Endothelial cell (in vitro differentiated cells): ENCODE measurements at regions not wholly inside any gene's neighbourhood (a gene's known extent, or its start where the extent isn't known, plus 50 kb on each side); places are given as distances from the start of the nearest gene placed in this dataset.
"Not testable (repeated sequence)": the region's sequence is repeated elsewhere in the genome, so short reads cannot be mapped to it uniquely, and the experiment has no call there.

ENCODE experiments used
- DNase-seq: peaks from one replicate; pipeline ENCODE4 v3.0.0; 2021; ENCODE audit warnings: low spot score
- H3K27ac Mint-ChIP-seq: one replicate; pipeline ENCODE4 v1.8.0; 2021; ENCODE audit warnings: mixed read lengths, inconsistent platforms; ENCODE audit not compliant: unreplicated experiment
- H3K27me3 Mint-ChIP-seq: one replicate; pipeline ENCODE4 v1.8.0; 2021; ENCODE audit warnings: mild to moderate bottlenecking, moderate library complexity, mixed read lengths, inconsistent platforms; ENCODE audit not compliant: unreplicated experiment
- H3K36me3 Mint-ChIP-seq: one replicate; pipeline ENCODE4 v1.8.0; 2021; ENCODE audit warnings: mild to moderate bottlenecking, low read depth, mixed read lengths, inconsistent platforms; ENCODE audit not compliant: unreplicated experiment
- H3K4me1 Mint-ChIP-seq: one replicate; pipeline ENCODE4 v1.8.0; 2021; ENCODE audit warnings: mild to moderate bottlenecking, mixed read lengths, inconsistent platforms; ENCODE audit not compliant: unreplicated experiment
- H3K4me3 Mint-ChIP-seq: one replicate; pipeline ENCODE4 v1.8.0; 2021; ENCODE audit warnings: mild to moderate bottlenecking, mixed read lengths, inconsistent platforms; ENCODE audit not compliant: unreplicated experiment
- H3K9me3 Mint-ChIP-seq: one replicate; pipeline ENCODE4 v1.8.0; 2021; ENCODE audit warnings: mixed read lengths, inconsistent platforms; ENCODE audit not compliant: unreplicated experiment

DNA sequence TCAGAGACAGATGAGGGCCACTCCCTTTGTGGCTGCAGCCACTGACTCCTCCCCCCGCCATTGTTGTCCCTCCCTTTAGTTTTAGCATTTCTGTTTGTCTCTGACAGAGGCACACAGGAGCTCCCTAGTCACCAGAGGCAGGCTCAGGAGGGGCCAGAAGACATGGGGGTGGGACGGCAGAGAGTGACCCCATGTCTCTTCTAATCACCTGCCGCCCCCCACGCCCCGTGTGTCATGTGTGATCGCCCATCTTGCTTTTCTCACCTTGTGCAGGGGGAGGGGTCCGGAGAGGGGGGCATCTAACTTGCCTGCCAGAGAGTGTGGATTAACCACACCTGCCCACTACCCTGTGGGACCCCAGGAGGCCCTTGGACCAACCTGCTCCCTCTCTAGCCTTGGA lies 246.7 kb upstream of the TP53TG3C start:
- H3K9me3 Mint-ChIP-seq, H3K36me3 Mint-ChIP-seq, H3K27ac Mint-ChIP-seq, H3K4me3 Mint-ChIP-seq, DNase-seq, H3K27me3 Mint-ChIP-seq, H3K4me1 Mint-ChIP-seq: not testable (repeated sequence)

DNA sequence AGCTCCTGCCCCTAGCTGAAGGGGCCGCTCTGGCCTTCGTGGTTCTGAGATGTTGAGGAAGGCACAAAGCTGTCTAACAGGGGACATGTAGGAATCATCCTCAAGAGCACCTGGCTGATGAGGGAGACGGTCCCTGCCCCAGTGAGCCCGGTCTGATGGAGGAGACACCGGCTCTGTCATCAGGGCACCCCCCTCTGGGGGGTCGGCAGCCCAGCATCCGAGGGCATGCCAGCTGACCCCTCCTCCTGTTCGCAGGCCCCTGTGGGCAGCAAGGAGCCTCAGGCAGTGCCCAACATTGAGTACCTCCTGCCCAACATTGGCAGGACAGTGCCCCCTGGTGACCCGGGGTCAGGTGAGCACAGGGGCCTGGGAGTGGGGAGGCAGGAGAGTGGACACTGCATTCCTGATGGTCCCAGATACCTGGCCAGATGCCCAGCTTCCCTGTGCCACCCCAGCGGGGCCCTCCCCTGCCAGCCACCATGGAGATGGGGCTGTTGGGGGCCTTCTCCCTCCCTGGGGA lies 247.9 kb upstream of the TP53TG3C start:
- H3K27ac Mint-ChIP-seq, DNase-seq, H3K9me3 Mint-ChIP-seq, H3K4me3 Mint-ChIP-seq, H3K27me3 Mint-ChIP-seq, H3K4me1 Mint-ChIP-seq, H3K36me3 Mint-ChIP-seq: not testable (repeated sequence)

DNA sequence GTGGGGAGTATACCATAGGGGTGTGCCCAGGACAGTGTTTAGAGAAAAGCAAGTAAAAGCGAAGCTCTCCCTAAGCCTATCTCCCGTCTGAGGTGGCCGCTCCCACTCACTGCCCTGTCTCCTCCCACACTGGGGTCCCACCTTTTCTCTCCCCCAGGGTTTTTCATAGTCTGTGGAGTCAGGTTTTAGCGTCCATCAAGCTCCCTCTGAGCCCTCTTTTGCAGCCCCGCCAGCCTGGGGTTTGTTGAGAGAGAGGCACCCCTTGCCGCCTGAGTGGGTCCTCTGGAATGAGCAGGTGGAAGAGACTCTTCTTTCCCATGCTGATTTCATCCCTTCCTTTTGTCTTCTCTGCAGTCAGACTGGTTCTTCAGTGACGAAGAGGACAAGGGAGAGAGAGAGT lies 248.7 kb upstream of the TP53TG3C start:
- not testable (repeated sequence) for H3K27me3 Mint-ChIP-seq, H3K9me3 Mint-ChIP-seq, H3K4me3 Mint-ChIP-seq, H3K27ac Mint-ChIP-seq, H3K4me1 Mint-ChIP-seq, DNase-seq, H3K36me3 Mint-ChIP-seq

DNA sequence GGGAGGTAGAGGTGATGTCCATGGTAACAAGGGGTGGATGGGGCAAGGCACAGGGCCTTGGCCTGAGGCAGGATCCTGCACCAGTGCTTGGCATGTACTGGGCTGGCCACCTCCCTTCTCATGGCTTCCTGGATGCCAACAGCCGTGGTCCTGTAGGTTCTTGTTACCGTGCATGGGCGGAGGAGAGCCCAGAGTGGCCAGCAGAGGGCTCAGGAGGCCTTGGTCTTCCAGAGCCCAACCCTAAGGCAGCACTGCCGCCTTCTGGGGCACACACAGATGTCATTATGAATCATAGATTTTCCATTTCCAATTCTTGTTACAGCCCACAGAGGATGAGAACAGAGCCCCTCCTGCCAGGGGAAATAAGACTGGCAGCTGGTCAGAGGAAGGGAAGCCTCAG lies 254.2 kb upstream of the TP53TG3C start:
- not testable (repeated sequence) for H3K4me1 Mint-ChIP-seq

DNA sequence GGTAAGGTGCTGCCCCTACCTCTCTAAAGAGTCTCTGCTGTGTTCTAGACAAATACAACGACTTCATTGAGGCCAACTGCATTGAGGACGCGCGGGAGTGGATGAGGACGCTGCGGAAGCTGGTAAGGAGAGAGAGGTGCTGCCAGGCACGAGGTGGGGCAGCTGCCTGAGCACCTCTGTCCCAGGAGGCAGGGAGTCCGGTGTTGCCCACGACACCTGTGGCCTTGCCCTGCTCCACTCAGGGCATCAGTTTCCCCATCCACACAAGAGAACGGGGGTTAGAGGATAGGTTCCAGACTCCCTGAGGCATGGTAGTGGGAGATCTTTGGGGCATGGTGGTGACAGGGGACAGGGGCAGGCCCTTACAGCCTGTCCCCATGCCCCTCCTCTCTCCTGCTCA lies 256.1 kb upstream of the TP53TG3C start:
- H3K9me3 Mint-ChIP-seq, H3K4me1 Mint-ChIP-seq, H3K36me3 Mint-ChIP-seq, H3K4me3 Mint-ChIP-seq, H3K27ac Mint-ChIP-seq, H3K27me3 Mint-ChIP-seq, DNase-seq: not testable (repeated sequence)

More for the DNA sequence above, 254.2 kb upstream of the TP53TG3C start:
- H3K27ac Mint-ChIP-seq, H3K36me3 Mint-ChIP-seq, H3K4me3 Mint-ChIP-seq, H3K9me3 Mint-ChIP-seq, DNase-seq, H3K27me3 Mint-ChIP-seq: not testable (repeated sequence)

DNA sequence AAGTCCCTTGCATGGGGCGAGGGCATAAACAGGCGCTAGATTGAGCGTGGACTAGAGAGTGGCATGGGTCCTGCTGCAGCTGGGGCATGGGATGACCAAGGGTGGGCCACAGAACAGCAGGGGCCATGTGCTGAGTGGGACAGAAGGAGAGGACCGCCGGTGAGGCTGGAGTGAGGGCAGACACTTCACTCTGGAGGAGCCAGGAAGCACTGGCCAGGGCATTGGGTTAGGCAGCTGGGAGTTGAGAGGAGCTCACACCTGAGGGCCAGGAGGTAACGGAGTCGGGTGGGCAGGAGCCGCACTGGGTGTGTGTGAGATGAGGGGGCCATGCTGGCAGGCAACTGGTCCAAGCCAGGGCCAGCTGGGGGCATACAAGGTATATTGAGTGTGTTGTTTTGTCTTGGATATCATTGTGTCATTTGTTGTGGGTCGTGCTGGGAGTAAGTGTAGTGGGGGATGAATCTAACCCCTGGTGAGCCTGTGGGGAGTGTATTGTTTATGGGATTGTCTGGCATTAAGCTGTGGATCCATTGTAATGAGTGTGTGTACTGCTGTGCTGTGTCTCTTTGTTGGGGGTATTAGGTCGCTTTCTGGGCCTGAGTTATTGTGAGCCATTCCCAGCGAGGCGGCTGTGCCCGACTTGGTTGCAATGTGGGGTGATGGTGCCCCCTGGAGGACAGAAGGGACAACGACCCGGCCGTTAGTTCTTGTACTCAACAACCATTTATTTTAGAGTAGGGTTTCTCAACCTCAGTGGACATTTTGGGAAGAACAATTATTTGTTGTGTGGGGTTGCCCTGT lies 256.5 kb upstream of the TP53TG3 start:
- H3K9me3 Mint-ChIP-seq, H3K36me3 Mint-ChIP-seq, H3K4me1 Mint-ChIP-seq, H3K27ac Mint-ChIP-seq, DNase-seq, H3K27me3 Mint-ChIP-seq, H3K4me3 Mint-ChIP-seq: not testable (repeated sequence)

DNA sequence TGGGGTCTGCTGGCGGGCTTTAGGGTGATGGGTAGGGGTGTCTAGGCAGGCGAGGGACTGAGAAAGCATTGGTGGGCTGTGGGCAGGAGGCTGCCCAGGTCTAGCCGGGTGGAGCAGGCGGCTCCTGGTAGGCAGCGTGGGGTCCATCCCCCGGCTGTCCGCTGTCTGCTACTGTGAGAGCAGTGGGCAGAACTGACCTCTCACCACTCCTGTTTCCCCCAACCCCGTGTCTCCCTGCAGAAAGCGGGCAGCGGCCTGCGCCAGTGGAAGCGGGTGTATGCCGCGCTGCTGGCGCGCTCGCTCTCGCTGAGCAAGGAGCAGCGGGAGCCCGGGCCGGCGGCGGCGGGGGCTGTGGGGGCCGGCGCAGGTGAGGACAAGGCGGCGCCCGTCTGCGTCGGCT lies 249.2 kb upstream of the TP53TG3 start:
- not testable (repeated sequence) for H3K4me3 Mint-ChIP-seq, H3K27me3 Mint-ChIP-seq, H3K27ac Mint-ChIP-seq, H3K9me3 Mint-ChIP-seq, H3K36me3 Mint-ChIP-seq, H3K4me1 Mint-ChIP-seq, DNase-seq

DNA sequence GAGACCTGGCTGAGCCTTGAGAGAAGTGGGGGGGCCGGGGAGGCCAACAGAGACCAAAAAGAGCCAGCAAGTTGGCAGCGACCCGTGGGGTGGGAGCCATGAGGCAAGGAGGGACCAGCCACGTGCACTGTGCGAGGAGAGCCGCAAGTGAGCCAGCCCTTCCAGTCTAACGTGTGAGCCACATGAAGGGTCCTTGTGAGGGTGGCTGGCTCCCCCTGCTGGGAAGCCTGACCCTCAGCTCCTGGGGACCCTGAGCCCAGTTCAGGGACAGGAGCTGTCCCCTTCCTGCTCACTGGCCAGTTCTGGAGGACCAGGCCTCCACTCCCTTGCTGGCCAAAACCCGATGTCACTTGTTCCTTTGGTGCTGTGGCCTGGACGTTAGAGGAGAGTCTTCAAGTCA lies 246.6 kb upstream of the TP53TG3 start:
- not testable (repeated sequence) for H3K27me3 Mint-ChIP-seq, H3K36me3 Mint-ChIP-seq, H3K9me3 Mint-ChIP-seq, H3K4me1 Mint-ChIP-seq, H3K27ac Mint-ChIP-seq, DNase-seq, H3K4me3 Mint-ChIP-seq

DNA sequence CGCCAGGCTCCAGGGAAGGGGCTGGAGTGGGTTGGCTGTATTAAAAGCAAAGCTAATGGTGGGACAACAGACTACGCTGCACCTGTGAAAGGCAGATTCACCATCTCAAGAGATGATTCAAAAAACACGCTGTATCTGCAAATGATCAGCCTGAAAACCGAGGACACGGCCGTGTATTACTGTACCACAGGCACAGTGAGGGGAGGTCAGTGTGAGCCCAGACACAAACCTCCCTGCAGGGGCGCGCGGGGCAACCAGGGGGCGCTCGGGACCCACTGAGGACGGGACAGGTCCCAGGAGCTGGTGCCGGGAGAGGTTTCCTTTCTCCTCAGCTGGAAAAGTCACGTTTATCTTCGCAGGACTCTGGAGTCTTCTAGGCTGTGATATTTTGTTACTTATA lies 239.4 kb upstream of the TP53TG3 start:
- not testable (repeated sequence) for H3K27ac Mint-ChIP-seq, DNase-seq, H3K9me3 Mint-ChIP-seq, H3K36me3 Mint-ChIP-seq, H3K27me3 Mint-ChIP-seq, H3K4me1 Mint-ChIP-seq, H3K4me3 Mint-ChIP-seq

DNA sequence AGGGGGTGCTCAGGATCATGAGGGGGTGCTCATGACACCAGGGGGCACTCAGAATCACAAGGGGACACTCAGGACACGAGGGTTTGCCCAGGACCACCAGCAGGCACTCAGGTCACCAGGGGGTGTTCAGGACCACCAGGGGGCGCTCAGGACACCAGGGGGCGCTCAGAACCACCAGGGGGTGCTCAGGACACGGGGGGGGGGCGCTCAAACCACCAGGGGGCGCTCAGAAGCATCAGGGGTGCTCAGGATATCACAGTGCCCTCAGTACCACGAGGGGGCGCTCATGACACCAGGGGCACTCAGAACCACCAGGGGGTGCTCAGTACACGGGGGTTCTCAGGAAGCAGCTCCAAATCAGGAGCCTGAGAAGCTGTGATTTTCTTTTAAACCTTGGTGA lies 221.8 kb upstream of the TP53TG3 start:
- DNase-seq, H3K4me3 Mint-ChIP-seq: not testable (repeated sequence)

DNA sequence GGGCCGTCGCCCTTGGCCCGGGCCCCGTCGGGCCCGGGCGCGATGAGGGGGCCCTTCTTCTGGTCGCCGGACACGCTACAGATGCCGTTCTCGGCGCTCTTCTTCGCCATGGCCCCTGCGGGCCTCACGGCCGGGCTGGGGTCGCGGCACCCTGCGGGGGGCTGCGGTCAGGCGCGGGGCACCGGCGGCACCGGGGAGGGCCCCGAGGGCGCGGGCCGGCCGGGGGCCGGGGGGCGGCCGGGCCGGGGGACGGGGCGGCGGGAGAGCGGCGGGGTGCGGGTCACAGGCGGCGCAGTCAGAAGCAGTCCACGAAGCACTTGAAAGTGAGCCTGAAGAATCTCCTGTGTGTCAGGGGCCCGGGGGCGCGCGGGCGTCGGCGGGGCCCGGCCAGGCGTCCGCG lies 209.4 kb upstream of the TP53TG3 start:
- not testable (repeated sequence) for H3K4me3 Mint-ChIP-seq, H3K27ac Mint-ChIP-seq, DNase-seq, H3K4me1 Mint-ChIP-seq, H3K9me3 Mint-ChIP-seq, H3K36me3 Mint-ChIP-seq, H3K27me3 Mint-ChIP-seq

More for the DNA sequence above, 221.8 kb upstream of the TP53TG3 start:
- H3K4me1 Mint-ChIP-seq, H3K27me3 Mint-ChIP-seq, H3K9me3 Mint-ChIP-seq, H3K36me3 Mint-ChIP-seq, H3K27ac Mint-ChIP-seq: not testable (repeated sequence)

DNA sequence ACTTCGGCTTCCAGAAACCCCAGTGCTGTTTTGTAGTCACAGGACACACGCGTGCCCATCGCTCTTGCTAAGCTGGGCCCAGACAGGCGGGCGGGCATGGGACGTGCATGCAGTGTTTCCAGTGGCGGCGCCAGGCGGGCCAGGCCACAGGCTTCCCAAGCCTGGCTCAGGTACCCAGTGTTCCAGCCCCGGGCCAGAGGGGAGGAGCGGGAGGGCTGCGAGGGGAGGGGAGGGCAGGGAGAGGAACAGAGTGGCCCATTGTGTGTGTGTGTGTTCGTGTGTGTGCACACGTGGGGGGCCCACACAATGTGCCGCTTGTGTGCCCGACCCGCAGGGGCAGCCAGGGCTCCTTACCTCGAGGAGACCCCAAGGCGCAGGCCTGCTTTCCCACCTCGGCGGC lies 208.6 kb upstream of the TP53TG3 start:
- H3K4me1 Mint-ChIP-seq, DNase-seq, H3K27ac Mint-ChIP-seq, H3K4me3 Mint-ChIP-seq, H3K27me3 Mint-ChIP-seq, H3K9me3 Mint-ChIP-seq, H3K36me3 Mint-ChIP-seq: not testable (repeated sequence)
